NCI-H82 treated with DMSO at 0.1 percent for 48 hours (cell line): ENCODE measurements at regions not wholly inside any gene's neighbourhood (a gene's known extent, or its start where the extent isn't known, plus 50 kb on each side); places are given as distances from the start of the nearest gene placed in this dataset.
"Not testable (repeated sequence)": the region's sequence is repeated elsewhere in the genome, so short reads cannot be mapped to it uniquely, and the experiment has no call there.

ENCODE experiments used
- DNase-seq: peaks from one replicate; lab custom pipeline; 2025; ENCODE audit not compliant: unreplicated experiment; lab: John Stamatoyannopoulos, UW

GRCh38 chr20:57983082-57983481, 245.4 kb downstream of the ANKRD60 start:
- no peak for DNase-seq

- DNase-seq, result no peak
Measured at GRCh38 chr20:57980506-57980905, 247.9 kb downstream of the ANKRD60 start.

GRCh38 chr20:57977569-57977968, 250.9 kb downstream of the ANKRD60 start:
- no peak for DNase-seq

GRCh38 chr20:57977141-57977540, 251.3 kb downstream of the ANKRD60 start:
- DNase-seq, result no peak

GRCh38 chr20:57974863-57975262, 253.6 kb downstream of the ANKRD60 start:
- DNase-seq, result no peak

GRCh38 chr20:57973886-57974285, 254.6 kb downstream of the ANKRD60 start:
- DNase-seq, result no peak

GRCh38 chr20:57971583-57971982, 256.9 kb downstream of the ANKRD60 start:
- not testable (repeated sequence) for DNase-seq

GRCh38 chr20:57970856-57971255, 257.6 kb downstream of the ANKRD60 start:
- no peak for DNase-seq

GRCh38 chr20:57970116-57970515, 258.3 kb downstream of the ANKRD60 start:
- no peak for DNase-seq

- DNase-seq, result no peak
Measured at GRCh38 chr20:57968120-57968519, 258.3 kb upstream of the PMEPA1 start.

GRCh38 chr20:57967364-57967763, 257.5 kb upstream of the PMEPA1 start:
- no peak for DNase-seq

- DNase-seq, result no peak
Measured at GRCh38 chr20:57966620-57967019, 256.8 kb upstream of the PMEPA1 start.

- no peak for DNase-seq
Measured at GRCh38 chr20:57965441-57965840, 255.6 kb upstream of the PMEPA1 start.

- no peak for DNase-seq
Measured at GRCh38 chr20:57964011-57964862, 254.4 kb upstream of the PMEPA1 start.

- no peak for DNase-seq
Measured at GRCh38 chr20:57960803-57961575, 251.2 kb upstream of the PMEPA1 start.

GRCh38 chr20:57959589-57959988, 249.8 kb upstream of the PMEPA1 start:
- no peak for DNase-seq

- no peak for DNase-seq
Measured at GRCh38 chr20:57959018-57959417, 249.2 kb upstream of the PMEPA1 start.

- DNase-seq, result no peak
Measured at GRCh38 chr20:57958050-57958420, 248.2 kb upstream of the PMEPA1 start.

- no peak for DNase-seq
Measured at GRCh38 chr20:57957411-57958049, 247.7 kb upstream of the PMEPA1 start.

GRCh38 chr20:57953638-57954037, 243.8 kb upstream of the PMEPA1 start:
- DNase-seq, result no peak

- no peak for DNase-seq
Measured at GRCh38 chr20:57952136-57952535, 242.3 kb upstream of the PMEPA1 start.

- DNase-seq, result no peak
Measured at GRCh38 chr20:57951549-57951948, 241.7 kb upstream of the PMEPA1 start.
